ENCODE measurements at regions not wholly inside any gene's neighbourhood (a gene's known extent, or its start where the extent isn't known, plus 50 kb on each side); places are given as distances from the start of the nearest gene placed in this dataset.
A peak's percentile ranks its signal among the peaks of the same experiment; 100 is the strongest.

- TF ChIP-seq AHDC1 (CRISPR knock-in tag; IDR thresholded peaks at IDR 0.05; ENCODE audit: borderline replicate concordance) (peak; percentile 92), ZNF747 (CRISPR knock-in tag; IDR thresholded peaks at IDR 0.05; ENCODE audit: borderline replicate concordance) (0 out of 2 replicates have a peak, but pooled peaks have one; percentile 35), ZNF143 (CRISPR knock-in tag; IDR thresholded peaks at IDR 0.05) (no peak), ZNF552 (CRISPR knock-in tag; IDR thresholded peaks at IDR 0.05; ENCODE audit: borderline replicate concordance) (no peak), HIC2 (CRISPR knock-in tag; IDR thresholded peaks at IDR 0.05; ENCODE audit: low read depth) (no peak), ZNF407 (CRISPR knock-in tag; IDR thresholded peaks at IDR 0.05; ENCODE audit: not compliant biosample characterization) (no peak), SIX4 (CRISPR knock-in tag; IDR thresholded peaks at IDR 0.05) (no peak; the same call in 1 of the 2 replicates), ETV5 (CRISPR knock-in tag; IDR thresholded peaks at IDR 0.05; ENCODE audit: borderline replicate concordance) (peak; percentile 82; the same call in 1 of the 2 replicates), CEBPB (IDR thresholded peaks at IDR 0.05; ENCODE audit: borderline replicate concordance, low read depth, low read length) (no peak)
Measured at GRCh38 chr9:14967450-14968321, 57.5 kb upstream of the FREM1 start (continued).

Measured in HepG2 (cell line).